HG02763 (cell line): ENCODE measurements at regions not wholly inside any gene's neighbourhood (a gene's known extent, or its start where the extent isn't known, plus 50 kb on each side); places are given as distances from the start of the nearest gene placed in this dataset.

Experiments used
- ATAC-seq: cut with Tn5 transposase; IDR thresholded peaks from one replicate; pipeline ENCODE4 v1.9.1; 2021; ENCODE audit warnings: mild to moderate bottlenecking, moderate library complexity; ENCODE audit not compliant: unreplicated experiment

GRCh38 chr9:32319312-32319929, 65.0 kb upstream of the ACO1 start:
- no peak for ATAC-seq

- ATAC-seq = no peak
These were observed 61.8 kb upstream of the ACO1 start for GRCh38 chr9:32322622-32323021.

GRCh38 chr9:32326146-32326545, 58.3 kb upstream of the ACO1 start:
- no peak for ATAC-seq

GRCh38 chr9:32331240-32331639, 53.2 kb upstream of the ACO1 start:
- no peak for ATAC-seq

- no peak for ATAC-seq
These were observed 50.3 kb upstream of the ACO1 start for GRCh38 chr9:32334112-32334511.
